H1 (cell line): ENCODE measurements at regions not wholly inside any gene's neighbourhood (a gene's known extent, or its start where the extent isn't known, plus 50 kb on each side); places are given as distances from the start of the nearest gene placed in this dataset.

Experiments used
- BCL11A ChIP-seq, 2 experiments: IDR thresholded peaks; one replicate each; pipeline ENCODE4 v1.6.1; 2011; ENCODE audit warnings: low read depth in 2 of 2, low read length in 2 of 2, mild to moderate bottlenecking in 2 of 2
- KDM1A ChIP-seq: fragments of 200-600, 300-600 bp; sonication (generic); IDR thresholded peaks from 2 replicates; pipeline ENCODE4 v1.7.1; 2016; ENCODE audit warnings: mild to moderate bottlenecking, low read length, borderline replicate concordance
- KDM4A ChIP-seq: IDR thresholded peaks from one replicate; pipeline ENCODE4 v1.7.1; 2012; ENCODE audit warnings: low read depth, mild to moderate bottlenecking, moderate library complexity, low read length, inconsistent platforms; ENCODE audit not compliant: severe bottlenecking
- NANOG ChIP-seq: IDR thresholded peaks from 2 replicates; pipeline ENCODE4 v1.6.1; 2011; ENCODE audit warnings: low read length, low read depth, mild to moderate bottlenecking, inconsistent platforms; ENCODE audit not compliant: insufficient read depth, poor library complexity, severe bottlenecking
- RFX5 ChIP-seq: IDR thresholded peaks from 2 replicates; pipeline ENCODE4 v1.6.1; 2011; ENCODE audit warnings: low read depth, low read length, improper control_type of control experiment, borderline replicate concordance
- TAF7 ChIP-seq: optimal IDR thresholded peaks from 2 replicates; pipeline ENCODE3; 2011; ENCODE audit warnings: low read depth, mild to moderate bottlenecking, inconsistent platforms, low read length, moderate library complexity, borderline replicate concordance
- YY1 ChIP-seq: IDR thresholded peaks from 2 replicates; pipeline ENCODE4 v1.6.1; 2011; ENCODE audit warnings: low read depth, mild to moderate bottlenecking, low read length

GRCh38 chr10:8192301-8192700 lies 137.8 kb downstream of the GATA3 start (continued):
- TF ChIP-seq TAF7 = no peak
- TF ChIP-seq RFX5 = no peak
- TF ChIP-seq KDM4A = no peak
- TF ChIP-seq BCL11A (IDR thresholded peaks at IDR 0.05; ENCODE audit: low read depth in 2 of 2, low read length in 2 of 2) = no peak
- no peak for TF ChIP-seq NANOG
- TF ChIP-seq KDM1A = no peak
- TF ChIP-seq YY1 = no peak
